H1 (cell line): ENCODE measurements at regions not wholly inside any gene's neighbourhood (a gene's known extent, or its start where the extent isn't known, plus 50 kb on each side); places are given as distances from the start of the nearest gene placed in this dataset.

Source experiments
- CTCF ChIA-PET: fragments of 300-600 bp; sonication (Branson Sonifier 250); formaldehyde crosslinking; loops from one replicate; lab custom pipeline; 2021; ENCODE audit not compliant: partially characterized antibody; lab: Charles Lee
- POLR2A ChIA-PET: fragments of 300-600 bp; sonication (Branson Sonifier 250); formaldehyde crosslinking; loops from one replicate; lab custom pipeline; 2021; ENCODE audit warnings: inconsistent platforms; ENCODE audit not compliant: partially characterized antibody; lab: Charles Lee
- DNase-seq, 2 experiments: peaks; one replicate each; pipeline versions ENCODE4 v3.0.0 to v3.0.0-alpha.2; 2010 to 2022; ENCODE audit warnings: low spot score in 2 of 2, low read depth in 1 of 2, mixed read lengths in 1 of 2
- FAIRE-seq: peaks from 2 replicates; lab custom pipeline; 2011; peaks lifted over from hg19 to GRCh38; lab: Jason Lieb, UNC
- H2AFZ ChIP-seq: 2 replicates; pipeline ENCODE4 v1.8.1; 2012; ENCODE audit warnings: low read length, inconsistent platforms
- H2AK5ac ChIP-seq: 2 replicates; pipeline ENCODE4 v1.6.1; 2013; ENCODE audit warnings: low read depth, low read length
- H2BK120ac ChIP-seq: replicated peaks from 2 replicates; pipeline ENCODE3; 2013; ENCODE audit warnings: low read depth, low read length, inconsistent platforms
- H2BK12ac ChIP-seq: 2 replicates; pipeline ENCODE4 v1.6.1; 2013; ENCODE audit warnings: low read depth, low read length
- H2BK15ac ChIP-seq: 2 replicates; pipeline ENCODE4 v1.6.1; 2013; ENCODE audit warnings: low read length
- H2BK20ac ChIP-seq: 2 replicates; pipeline ENCODE4 v1.6.1; 2013; ENCODE audit warnings: low read length
- H2BK5ac ChIP-seq: 2 replicates; pipeline ENCODE4 v1.6.1; 2013; ENCODE audit warnings: low read depth, low read length
- H3K14ac ChIP-seq: 2 replicates; pipeline ENCODE4 v1.6.1; 2013; ENCODE audit warnings: inconsistent platforms; ENCODE audit not compliant: insufficient read length
- H3K18ac ChIP-seq: 2 replicates; pipeline ENCODE4 v1.6.1; 2013; ENCODE audit warnings: low read length; ENCODE audit errors: extremely low read depth
- H3K23ac ChIP-seq: 2 replicates; pipeline ENCODE4 v1.6.1; 2013; ENCODE audit warnings: inconsistent platforms; ENCODE audit not compliant: insufficient read length
- H3K23me2 ChIP-seq: 2 replicates; pipeline ENCODE4 v1.6.1; 2013; ENCODE audit warnings: low read depth, low read length
- H3K27ac ChIP-seq: 2 replicates; pipeline ENCODE4 v1.6.1; 2011; ENCODE audit warnings: low read depth, low read length, inconsistent platforms
- H3K27me3 ChIP-seq, 4 experiments: replicated peaks in 1 of 4; 1 replicate in 1 of 4; 2 replicates in 3 of 4; pipeline versions ENCODE4 v1.6.1 to v1.8.1; 2011 to 2013; ENCODE audit warnings: low read length in 3 of 4, mild to moderate bottlenecking in 3 of 4, inconsistent platforms in 2 of 4, mixed read lengths in 2 of 4, moderate library complexity in 1 of 4; ENCODE audit not compliant: control insufficient read depth in 3 of 4, insufficient read depth in 3 of 4; ENCODE audit errors: extremely low read depth in 1 of 4
- H3K36me3 ChIP-seq, 4 experiments: 2 replicates each; pipeline versions ENCODE4 v1.6.1 to v1.8.1; 2011 to 2013; ENCODE audit warnings: mild to moderate bottlenecking in 4 of 4, low read length in 3 of 4, moderate library complexity in 2 of 4, control low read depth in 1 of 4, inconsistent platforms in 1 of 4; ENCODE audit not compliant: insufficient read depth in 4 of 4, control insufficient read depth in 2 of 4
- H3K4ac ChIP-seq: replicated peaks from 2 replicates; pipeline ENCODE3; 2013; ENCODE audit warnings: low read length, low read depth, mixed read lengths, inconsistent platforms; ENCODE audit not compliant: insufficient read length
- H3K4me1 ChIP-seq, 4 experiments: replicated peaks in 1 of 4; 1 replicate in 1 of 4; 2 replicates in 3 of 4; pipeline versions ENCODE4 v1.6.1 to v1.8.1; 2011 to 2013; ENCODE audit warnings: low read length in 3 of 4, inconsistent platforms in 2 of 4, mixed read lengths in 1 of 4; ENCODE audit not compliant: insufficient read depth in 4 of 4, control insufficient read depth in 3 of 4
- H3K4me2 ChIP-seq, 2 experiments: 2 replicates each; pipeline versions ENCODE4 v1.6.1 to v1.8.1; 2011 to 2013; ENCODE audit warnings: low read depth in 2 of 2, low read length in 2 of 2, control low read depth in 1 of 2, inconsistent platforms in 1 of 2, mild to moderate bottlenecking in 1 of 2; ENCODE audit not compliant: insufficient read depth in 1 of 2
- H3K4me3 ChIP-seq, 4 experiments: fragments of 200-600, 300-600 bp in 1 of 4; sonication (generic), shearing (Covaris generic), sonication (Bioruptor Twin) in 1 of 4; 2 replicates each; pipeline versions ENCODE4 v1.5.1 to v1.8.1; 2011 to 2016; ENCODE audit warnings: low read length in 4 of 4, low read depth in 3 of 4, control low read depth in 2 of 4, inconsistent platforms in 2 of 4, mild to moderate bottlenecking in 2 of 4, mixed read lengths in 1 of 4, moderate library complexity in 1 of 4; ENCODE audit not compliant: insufficient read depth in 2 of 4; ENCODE audit errors: extremely low read depth in 1 of 4
- H3K56ac ChIP-seq: replicated peaks from 2 replicates; pipeline ENCODE3; 2013; ENCODE audit warnings: low read depth, mild to moderate bottlenecking, mixed read lengths, low read length, inconsistent platforms; ENCODE audit not compliant: insufficient read length
- H3K79me1 ChIP-seq: 2 replicates; pipeline ENCODE4 v1.6.1; 2013; ENCODE audit warnings: low read depth, low read length, control low read depth
- H3K79me2 ChIP-seq, 2 experiments: 2 replicates each; pipeline versions ENCODE4 v1.6.1 to v1.8.1; 2012 to 2013; ENCODE audit warnings: low read length in 2 of 2, mild to moderate bottlenecking in 2 of 2, inconsistent platforms in 1 of 2; ENCODE audit not compliant: insufficient read depth in 2 of 2, control insufficient read depth in 1 of 2
- H3K9ac ChIP-seq, 4 experiments: replicated peaks in 1 of 4; 1 replicate in 1 of 4; 2 replicates in 3 of 4; pipeline versions ENCODE4 v1.6.1 to v1.8.1; 2011 to 2013; ENCODE audit warnings: low read depth in 3 of 4, low read length in 3 of 4, control low read depth in 2 of 4, mild to moderate bottlenecking in 2 of 4, moderate library complexity in 2 of 4, inconsistent platforms in 1 of 4; ENCODE audit errors: extremely low read depth in 1 of 4
- H3K9me3 ChIP-seq, 2 experiments: 2 replicates each; pipeline versions ENCODE4 v1.6.1 to v1.8.1; 2012 to 2013; ENCODE audit warnings: mild to moderate bottlenecking in 2 of 2, moderate library complexity in 2 of 2, control low read depth in 1 of 2, inconsistent platforms in 1 of 2, low read depth in 1 of 2, low read length in 1 of 2, mixed read lengths in 1 of 2; ENCODE audit not compliant: insufficient read depth in 2 of 2
- H4K20me1 ChIP-seq, 2 experiments: replicated peaks in 1 of 2; 2 replicates each; pipeline versions ENCODE3 to v1.8.1; 2011 to 2013; ENCODE audit warnings: inconsistent platforms in 2 of 2, low read length in 2 of 2, mild to moderate bottlenecking in 1 of 2; ENCODE audit not compliant: insufficient read depth in 2 of 2, control insufficient read depth in 1 of 2
- H4K5ac ChIP-seq: 2 replicates; pipeline ENCODE4 v1.6.1; 2013; ENCODE audit warnings: low read length, low read depth, mixed read lengths, inconsistent platforms; ENCODE audit not compliant: insufficient read length
- H4K8ac ChIP-seq: 2 replicates; pipeline ENCODE4 v1.8.0; 2013; ENCODE audit warnings: mild to moderate bottlenecking, moderate library complexity, low read length, inconsistent platforms; ENCODE audit not compliant: insufficient read depth; ENCODE audit errors: extremely low read depth
- H4K91ac ChIP-seq: replicated peaks from 2 replicates; pipeline ENCODE3; 2013; ENCODE audit warnings: low read length, mixed read lengths, inconsistent platforms; ENCODE audit not compliant: insufficient read length
- HDAC6 ChIP-seq: IDR thresholded peaks from one replicate; pipeline ENCODE4 v1.7.1; 2012; ENCODE audit warnings: low read depth, mild to moderate bottlenecking, inconsistent platforms, low read length, moderate library complexity
- NANOG ChIP-seq: IDR thresholded peaks from 2 replicates; pipeline ENCODE4 v1.6.1; 2011; ENCODE audit warnings: low read length, low read depth, mild to moderate bottlenecking, inconsistent platforms; ENCODE audit not compliant: insufficient read depth, poor library complexity, severe bottlenecking
- POU5F1 ChIP-seq: IDR thresholded peaks from 2 replicates; pipeline ENCODE4 v1.6.1; 2011; ENCODE audit warnings: low read depth, mild to moderate bottlenecking, low read length, moderate library complexity
- RAD21 ChIP-seq, 2 experiments: IDR thresholded peaks in 1 of 2; conservative IDR thresholded peaks in 1 of 2; 2 replicates each; pipeline ENCODE4 v1.6.1; 2011; ENCODE audit warnings: low read depth in 2 of 2, low read length in 2 of 2, improper control_type of control experiment in 1 of 2, inconsistent platforms in 1 of 2, mild to moderate bottlenecking in 1 of 2, moderate library complexity in 1 of 2
- RXRA ChIP-seq: IDR thresholded peaks from 2 replicates; pipeline ENCODE4 v1.6.1; 2011; ENCODE audit warnings: low read depth, mild to moderate bottlenecking, low read length, moderate library complexity; ENCODE audit not compliant: insufficient read depth
- USF2 ChIP-seq: IDR thresholded peaks from 2 replicates; pipeline ENCODE4 v1.6.1; 2011; ENCODE audit warnings: low read length, improper control_type of control experiment
- WGBS, 2 experiments: shearing (Covaris generic) in 1 of 2; methylation state at CpG; one replicate each; pipeline versions ENCODE4 v1.1.6 to v1.1.7; 2013 to 2015; ENCODE audit warnings: low lambda C conversion rate in 2 of 2, mixed read lengths in 2 of 2, inconsistent platforms in 1 of 2, low coverage in 1 of 2, missing lambda C conversion rate in 1 of 2; ENCODE audit not compliant: insufficient replicate concordance in 2 of 2, insufficient coverage in 1 of 2, insufficient read length in 1 of 2; ENCODE audit errors: extremely low coverage in 1 of 2, missing lambda C conversion rate in 1 of 2; 5-methylcytosine and 5-hydroxymethylcytosine counted together
- TF ChIP-seq, protein P1 (sequence below), 3 experiments: IDR thresholded peaks; 1 replicate in 2 of 3; 2 replicates in 1 of 3; pipeline versions ENCODE4 v1.5.1 to v1.6.1; 2011; ENCODE audit warnings: low read length in 3 of 3, mild to moderate bottlenecking in 3 of 3, inconsistent platforms in 2 of 3, low read depth in 1 of 3, moderate library complexity in 1 of 3; ENCODE audit not compliant: insufficient read depth in 1 of 3; ENCODE audit errors: control extremely low read depth in 1 of 3

DNA sequence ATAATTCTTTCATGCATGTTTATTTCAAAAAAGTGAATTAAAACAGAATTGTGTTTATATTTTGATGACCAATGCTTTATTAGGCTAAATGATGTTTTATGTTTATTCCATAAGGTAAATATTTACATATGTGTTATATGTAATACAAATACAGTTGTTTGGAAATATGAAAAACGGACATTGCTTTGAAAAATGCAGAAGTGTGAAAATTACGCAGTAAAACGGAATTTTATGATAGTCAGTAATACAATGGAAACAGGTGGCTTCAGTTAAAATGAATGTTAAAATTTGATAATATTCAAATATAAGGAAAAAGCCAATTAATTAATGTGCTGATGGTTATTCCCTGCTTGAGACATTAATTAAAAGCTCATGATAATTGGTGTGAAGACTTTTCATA, 1633.8 kb downstream of the MAT2B start:
- Histone ChIP-seq H2AK5ac (no peak overlapping the region), H4K20me1 (no peaks in the 10 kb centered on the region), H3K4me3 (no peak overlapping the region), H4K5ac (no peak overlapping the region), H2BK20ac (no peak overlapping the region), H4K8ac (no peak overlapping the region), H3K14ac (no peak overlapping the region), H3K36me3 (no peaks in the 10 kb centered on the region), H3K18ac (no peak overlapping the region), H3K27ac (no peak overlapping the region), H4K91ac (no peak overlapping the region), H3K4ac (no peak overlapping the region), H2BK120ac (no peak overlapping the region), H3K4me1 (peaks cover 0 to 3% (median 1%) of the 10 kb centered on the region in 4 experiments; a peak in 4 of 7 replicates), H3K9me3 (no peaks in the 10 kb centered on the region), H3K79me2 (no peaks in the 10 kb centered on the region), H3K23ac (no peak overlapping the region), H3K23me2 (no peaks in the 10 kb centered on the region; the same call in 1 of the 2 replicates), H3K4me2 (no peak overlapping the region), H2BK15ac (no peak overlapping the region), H2BK12ac (no peak overlapping the region), H3K56ac (no peak overlapping the region), H3K79me1 (no peaks in the 10 kb centered on the region), H3K9ac (no peak overlapping the region), H2BK5ac (no peak overlapping the region), H3K27me3 (no peaks in the 10 kb centered on the region), H2AFZ (no peak overlapping the region)
- DNase-seq: no peak
- WGBS, 2 experiments: 92% methylated on average over 3 of the region's 3 CpGs; no CpG with 5 or more reads in 1 of the 2 experiments
- POLR2A ChIA-PET: interaction anchor here (0.6 kb wide), 1 partner anchor 311 kb away, joined by 3 read pairs; no protein-coding TSS in a partner anchor
- CTCF ChIA-PET: interaction anchor here (0.6 to 1.3 kb wide), 2 partner anchors 22 to 105 kb away, joined by 3 read pairs; no protein-coding TSS in a partner anchor
- no peak for TF ChIP-seq USF2
- no peak for TF ChIP-seq RAD21 (IDR thresholded peaks at IDR 0.05 in 1 of 2, conservative IDR thresholded peaks at IDR 0.05 in 1 of 2; ENCODE audit: low read depth in 2 of 2, low read length in 2 of 2)
- TF ChIP-seq HDAC6: no peak
- TF ChIP-seq POU5F1: no peak
- no peak for TF ChIP-seq NANOG
- TF ChIP-seq, protein P1, sequence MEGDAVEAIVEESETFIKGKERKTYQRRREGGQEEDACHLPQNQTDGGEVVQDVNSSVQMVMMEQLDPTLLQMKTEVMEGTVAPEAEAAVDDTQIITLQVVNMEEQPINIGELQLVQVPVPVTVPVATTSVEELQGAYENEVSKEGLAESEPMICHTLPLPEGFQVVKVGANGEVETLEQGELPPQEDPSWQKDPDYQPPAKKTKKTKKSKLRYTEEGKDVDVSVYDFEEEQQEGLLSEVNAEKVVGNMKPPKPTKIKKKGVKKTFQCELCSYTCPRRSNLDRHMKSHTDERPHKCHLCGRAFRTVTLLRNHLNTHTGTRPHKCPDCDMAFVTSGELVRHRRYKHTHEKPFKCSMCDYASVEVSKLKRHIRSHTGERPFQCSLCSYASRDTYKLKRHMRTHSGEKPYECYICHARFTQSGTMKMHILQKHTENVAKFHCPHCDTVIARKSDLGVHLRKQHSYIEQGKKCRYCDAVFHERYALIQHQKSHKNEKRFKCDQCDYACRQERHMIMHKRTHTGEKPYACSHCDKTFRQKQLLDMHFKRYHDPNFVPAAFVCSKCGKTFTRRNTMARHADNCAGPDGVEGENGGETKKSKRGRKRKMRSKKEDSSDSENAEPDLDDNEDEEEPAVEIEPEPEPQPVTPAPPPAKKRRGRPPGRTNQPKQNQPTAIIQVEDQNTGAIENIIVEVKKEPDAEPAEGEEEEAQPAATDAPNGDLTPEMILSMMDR (IDR thresholded peaks at IDR 0.05; ENCODE audit: control extremely low read depth in 1 of 3, insufficient read depth in 1 of 3, low read depth in 1 of 3, low read length in 3 of 3): no peak
- TF ChIP-seq RXRA: no peak
- FAIRE-seq: no peak
